ENCODE measurements at regions not wholly inside any gene's neighbourhood (a gene's known extent, or its start where the extent isn't known, plus 50 kb on each side); places are given as distances from the start of the nearest gene placed in this dataset.

GRCh38 chr4:27638163-27638915, 777.7 kb downstream of the STIM2 start:
- TF ChIP-seq, protein P1, sequence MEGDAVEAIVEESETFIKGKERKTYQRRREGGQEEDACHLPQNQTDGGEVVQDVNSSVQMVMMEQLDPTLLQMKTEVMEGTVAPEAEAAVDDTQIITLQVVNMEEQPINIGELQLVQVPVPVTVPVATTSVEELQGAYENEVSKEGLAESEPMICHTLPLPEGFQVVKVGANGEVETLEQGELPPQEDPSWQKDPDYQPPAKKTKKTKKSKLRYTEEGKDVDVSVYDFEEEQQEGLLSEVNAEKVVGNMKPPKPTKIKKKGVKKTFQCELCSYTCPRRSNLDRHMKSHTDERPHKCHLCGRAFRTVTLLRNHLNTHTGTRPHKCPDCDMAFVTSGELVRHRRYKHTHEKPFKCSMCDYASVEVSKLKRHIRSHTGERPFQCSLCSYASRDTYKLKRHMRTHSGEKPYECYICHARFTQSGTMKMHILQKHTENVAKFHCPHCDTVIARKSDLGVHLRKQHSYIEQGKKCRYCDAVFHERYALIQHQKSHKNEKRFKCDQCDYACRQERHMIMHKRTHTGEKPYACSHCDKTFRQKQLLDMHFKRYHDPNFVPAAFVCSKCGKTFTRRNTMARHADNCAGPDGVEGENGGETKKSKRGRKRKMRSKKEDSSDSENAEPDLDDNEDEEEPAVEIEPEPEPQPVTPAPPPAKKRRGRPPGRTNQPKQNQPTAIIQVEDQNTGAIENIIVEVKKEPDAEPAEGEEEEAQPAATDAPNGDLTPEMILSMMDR (IDR thresholded peaks at IDR 0.05): no peak
- TF ChIP-seq POLR2A (IDR thresholded peaks at IDR 0.05): no peak
